Stimulated activated naive CD8-positive, alpha-beta T cell treated with anti-CD3 and anti-CD28 coated beads, Interleukin-15, Interleukin-2, amounts not matched to agents 100 ng/mL and 50 ng/mL, for 24 hours (primary cell): ENCODE measurements at regions not wholly inside any gene's neighbourhood (a gene's known extent, or its start where the extent isn't known, plus 50 kb on each side); places are given as distances from the start of the nearest gene placed in this dataset.

Source experiments
- H3K27ac Mint-ChIP-seq: one replicate; pipeline ENCODE4 v1.8.0; 2021; ENCODE audit warnings: mild to moderate bottlenecking, mixed read lengths
- H3K27me3 Mint-ChIP-seq: one replicate; pipeline ENCODE4 v1.8.0; 2021; ENCODE audit warnings: mixed read lengths
- H3K36me3 Mint-ChIP-seq: one replicate; pipeline ENCODE4 v1.8.0; 2021; ENCODE audit warnings: low read depth, mixed read lengths
- H3K4me1 Mint-ChIP-seq: one replicate; pipeline ENCODE4 v1.8.0; 2021; ENCODE audit warnings: low read depth, mixed read lengths
- H3K4me3 Mint-ChIP-seq: one replicate; pipeline ENCODE4 v1.8.0; 2021; ENCODE audit warnings: mild to moderate bottlenecking, mixed read lengths
- H3K9me3 Mint-ChIP-seq: one replicate; pipeline ENCODE4 v1.8.0; 2021; ENCODE audit warnings: mixed read lengths

DNA sequence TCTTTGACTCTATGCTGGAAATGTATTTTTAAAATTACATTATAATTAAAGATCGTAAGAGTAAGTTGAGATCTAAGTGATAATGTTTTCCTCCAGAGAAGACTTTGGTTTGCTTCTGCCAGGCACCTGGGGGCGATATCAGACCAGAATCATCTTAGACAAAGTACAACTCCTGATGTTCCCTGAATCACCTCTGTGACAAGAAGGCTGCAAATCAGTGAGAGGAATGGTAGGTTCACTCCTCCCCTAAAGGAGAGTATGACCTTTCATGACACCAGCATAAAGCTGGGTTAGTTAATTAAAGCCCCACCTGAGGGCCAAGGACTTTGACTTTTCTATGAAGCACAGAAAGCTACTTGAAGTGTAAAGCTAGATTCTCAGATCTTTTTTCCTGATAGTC is 114.4 kb upstream of the DTNA start:
- Mint-ChIP-seq H3K27ac (no peak overlapping the region), H3K9me3 (peaks cover 2% of the 10 kb centered on the region), H3K36me3 (no peaks in the 10 kb centered on the region), H3K27me3 (peaks cover 5% of the 10 kb centered on the region), H3K4me1 (no peaks in the 10 kb centered on the region), H3K4me3 (no peak overlapping the region)

DNA sequence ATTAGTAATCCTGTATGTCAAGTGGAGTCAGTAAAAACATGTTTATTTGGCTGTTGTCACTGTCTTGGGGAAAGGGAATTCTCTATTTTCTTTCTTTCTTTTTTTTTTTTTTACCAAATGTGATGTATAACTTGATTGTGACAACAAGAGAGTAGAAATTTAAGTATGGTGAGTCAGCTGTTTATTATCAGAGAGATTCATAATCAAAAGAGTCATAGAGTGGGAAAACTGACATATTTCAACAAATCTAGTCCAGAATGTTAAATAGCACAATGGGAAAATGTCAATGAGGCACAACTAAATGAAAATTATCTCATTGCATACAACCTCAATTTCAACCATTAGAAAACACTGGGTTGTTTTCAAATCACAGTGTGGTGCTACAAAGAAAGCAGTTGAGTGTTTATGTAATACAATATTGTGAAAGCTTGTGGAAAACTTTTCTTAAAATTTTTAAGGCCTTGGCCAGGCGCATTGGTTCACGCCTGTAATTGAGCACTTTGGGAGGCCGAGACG is 111.9 kb upstream of the DTNA start:
- Mint-ChIP-seq H3K36me3 (no peaks in the 10 kb centered on the region), H3K27me3 (peaks cover 5% of the 10 kb centered on the region), H3K4me1 (no peaks in the 10 kb centered on the region), H3K27ac (no peak overlapping the region), H3K9me3 (peaks cover 3% of the 10 kb centered on the region), H3K4me3 (no peak overlapping the region)

DNA sequence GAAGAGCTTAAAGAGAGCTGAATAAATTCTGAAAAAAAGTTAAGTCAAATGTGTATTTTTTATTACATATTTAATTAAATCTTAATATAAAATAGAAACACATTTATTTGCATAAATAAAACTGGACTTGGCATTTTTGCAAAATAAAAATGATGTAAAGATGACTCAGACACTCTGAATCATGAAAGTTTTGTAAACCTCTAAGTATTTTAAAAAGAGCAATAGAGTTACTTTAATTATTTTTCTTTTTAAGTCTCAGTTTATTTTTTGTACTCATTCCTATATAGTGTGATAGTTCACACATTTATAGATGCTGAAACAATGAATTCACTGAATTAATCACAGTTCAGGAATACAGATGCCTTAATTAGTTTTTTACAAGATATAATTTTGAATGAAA is 109.9 kb upstream of the DTNA start:
- Mint-ChIP-seq H3K9me3 (peaks cover 3% of the 10 kb centered on the region), H3K36me3 (no peaks in the 10 kb centered on the region), H3K4me1 (no peaks in the 10 kb centered on the region), H3K27me3 (peaks cover 5% of the 10 kb centered on the region), H3K27ac (no peak overlapping the region), H3K4me3 (no peak overlapping the region)

DNA sequence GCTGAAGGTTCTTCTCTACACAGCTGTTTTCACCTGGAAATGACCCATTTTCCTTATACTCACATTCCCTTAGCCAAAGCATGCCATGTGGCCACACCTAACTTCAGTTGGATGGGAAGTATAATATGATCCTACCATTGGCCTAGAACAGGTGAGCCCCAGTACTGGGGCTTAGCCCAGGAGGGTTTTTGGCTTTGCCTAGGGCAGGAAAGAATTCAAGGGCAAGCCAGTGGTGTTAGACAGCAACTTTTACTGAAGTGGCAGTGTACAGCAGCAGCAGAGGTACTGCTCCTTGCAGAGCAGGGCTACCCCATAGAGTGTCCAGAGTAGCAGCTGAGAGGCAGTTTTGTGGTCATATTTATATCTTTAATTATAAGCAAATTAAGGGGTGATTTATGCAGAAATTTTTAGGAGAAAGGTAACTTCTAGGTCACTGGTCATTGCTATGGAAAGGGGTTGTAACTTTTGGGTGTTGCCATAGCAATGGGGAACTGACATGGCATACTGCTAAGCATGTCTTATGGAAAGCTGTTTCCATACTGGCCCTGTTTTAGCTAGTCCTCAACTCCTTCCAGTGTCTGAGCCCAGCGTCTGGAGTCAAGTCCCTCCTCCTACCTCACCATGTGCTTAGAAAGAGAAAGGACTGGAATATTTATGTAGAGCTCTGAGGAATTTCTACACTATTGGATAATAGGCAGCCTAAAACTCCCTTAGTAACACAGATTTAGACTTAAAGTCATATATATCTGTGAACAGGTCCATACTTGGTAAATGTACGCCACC is 109.0 kb upstream of the DTNA start:
- Mint-ChIP-seq H3K4me3 (no peak overlapping the region), H3K4me1 (no peaks in the 10 kb centered on the region), H3K9me3 (peaks cover 3% of the 10 kb centered on the region), H3K27ac (no peak overlapping the region), H3K27me3 (peaks cover 5% of the 10 kb centered on the region), H3K36me3 (no peaks in the 10 kb centered on the region)

- no peaks in the 10 kb centered on the region for H3K27me3 Mint-ChIP-seq
- H3K9me3 Mint-ChIP-seq, result peaks cover 3% of the 10 kb centered on the region
Measured at GRCh38 chr18:34604591-34604990, 105.5 kb upstream of the DTNA start.

GRCh38 chr18:34606851-34607250 is 103.2 kb upstream of the DTNA start:
- Mint-ChIP-seq H3K9me3 (no peaks in the 10 kb centered on the region), H3K27ac (no peak overlapping the region), H3K4me1 (no peaks in the 10 kb centered on the region), H3K36me3 (no peaks in the 10 kb centered on the region), H3K4me3 (no peak overlapping the region), H3K27me3 (no peaks in the 10 kb centered on the region)

More at GRCh38 chr18:34604591-34604990, 105.5 kb upstream of the DTNA start:
- Mint-ChIP-seq H3K36me3 (no peaks in the 10 kb centered on the region), H3K4me1 (no peaks in the 10 kb centered on the region), H3K27ac (no peak overlapping the region), H3K4me3 (no peak overlapping the region)

- no peaks in the 10 kb centered on the region for H3K27me3 Mint-ChIP-seq
Measured at GRCh38 chr18:34608064-34608463, 102.0 kb upstream of the DTNA start.

DNA sequence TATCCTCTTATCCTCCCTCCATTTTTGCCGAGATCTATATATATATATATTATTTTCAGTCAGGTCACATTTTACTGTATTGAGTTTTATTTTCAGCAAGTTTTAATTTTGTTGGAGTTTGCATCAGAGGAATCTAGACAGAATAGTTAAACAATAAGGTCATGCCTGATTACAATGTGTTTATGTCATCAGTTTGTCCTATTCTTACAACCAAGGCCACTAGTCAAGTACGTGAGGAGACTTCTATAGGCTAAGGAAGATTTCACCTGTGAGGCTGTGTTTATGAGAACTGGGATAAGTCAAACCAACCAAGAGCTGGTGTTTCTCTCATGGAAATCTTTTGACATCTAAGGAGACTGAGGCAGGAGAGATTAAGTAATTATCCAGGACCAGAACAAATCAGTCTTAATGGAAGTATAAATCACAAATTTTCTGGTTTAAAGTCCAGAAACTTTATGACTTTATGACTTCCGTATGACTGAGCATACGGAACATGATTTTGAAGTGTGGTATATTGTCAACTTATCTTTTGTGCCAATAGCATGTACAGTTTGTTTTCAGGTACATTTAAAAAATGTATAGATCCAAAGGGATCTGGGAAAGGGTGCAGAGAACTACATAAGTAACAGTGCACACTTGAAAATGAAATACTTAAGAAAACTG is 100.0 kb upstream of the DTNA start:
- Mint-ChIP-seq H3K4me3 (no peak overlapping the region), H3K36me3 (no peaks in the 10 kb centered on the region), H3K4me1 (no peaks in the 10 kb centered on the region), H3K27me3 (no peaks in the 10 kb centered on the region), H3K9me3 (peaks cover 7% of the 10 kb centered on the region), H3K27ac (no peak overlapping the region)

More at GRCh38 chr18:34608064-34608463, 102.0 kb upstream of the DTNA start:
- H3K27ac Mint-ChIP-seq, result no peak overlapping the region
- H3K4me3 Mint-ChIP-seq, result no peak overlapping the region
- no peaks in the 10 kb centered on the region for H3K9me3 Mint-ChIP-seq
- H3K36me3 Mint-ChIP-seq, result no peaks in the 10 kb centered on the region
- no peaks in the 10 kb centered on the region for H3K4me1 Mint-ChIP-seq

DNA sequence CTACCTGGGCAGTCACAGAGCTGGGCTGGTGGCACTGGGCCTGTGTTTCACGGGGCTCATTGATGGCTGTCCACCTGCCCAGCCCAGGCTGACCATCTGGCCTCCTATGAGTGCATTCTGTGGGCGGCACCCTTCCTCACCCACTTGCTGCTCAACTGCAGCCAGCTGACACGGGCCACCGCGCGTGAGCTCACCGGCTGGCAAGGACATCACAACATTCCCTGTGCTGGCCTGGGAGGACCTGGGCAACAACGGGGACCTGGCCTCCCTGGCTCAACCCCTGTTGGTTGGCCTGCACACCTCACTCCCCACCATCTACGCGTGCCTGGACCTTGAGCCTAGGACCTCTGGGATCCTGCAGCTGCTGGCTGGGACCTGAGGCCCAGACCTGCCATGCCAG is 98.2 kb upstream of the DTNA start:
- H3K27me3 Mint-ChIP-seq, result no peaks in the 10 kb centered on the region
- peaks cover 7% of the 10 kb centered on the region for H3K9me3 Mint-ChIP-seq
- no peaks in the 10 kb centered on the region for H3K4me1 Mint-ChIP-seq
- no peak overlapping the region for H3K27ac Mint-ChIP-seq
- no peaks in the 10 kb centered on the region for H3K36me3 Mint-ChIP-seq
- no peak overlapping the region for H3K4me3 Mint-ChIP-seq

DNA sequence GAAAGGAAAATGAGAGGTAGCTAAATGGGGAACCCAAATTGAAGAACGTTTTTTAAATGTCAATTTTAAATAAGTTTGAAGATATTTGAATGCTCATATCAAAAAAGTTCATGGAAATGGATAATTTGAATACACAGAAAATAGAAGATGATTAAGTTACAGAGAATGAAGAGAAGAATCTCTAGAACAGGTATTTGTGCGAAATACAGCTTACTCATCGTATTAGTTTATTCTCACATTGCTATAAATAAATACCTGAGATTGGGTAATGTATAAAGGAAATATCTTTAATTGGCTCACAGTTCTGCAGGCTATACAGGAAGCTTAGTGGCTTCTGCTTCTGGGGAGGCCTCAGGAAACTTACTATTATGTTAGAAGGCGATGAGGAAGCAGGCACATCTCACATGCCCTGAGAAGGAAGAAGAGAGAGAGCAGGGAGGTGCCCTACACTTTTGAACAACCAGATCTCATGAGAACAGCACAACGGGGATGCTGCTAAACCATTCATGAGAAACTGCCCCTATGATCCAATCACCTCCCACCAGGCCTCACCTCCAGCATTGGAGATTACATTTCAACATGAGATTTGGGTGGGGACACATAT is 89.7 kb upstream of the DTNA start:
- H3K9me3 Mint-ChIP-seq, result peaks cover 10% of the 10 kb centered on the region
- H3K36me3 Mint-ChIP-seq, result no peaks in the 10 kb centered on the region

GRCh38 chr18:34623557-34623956 is 86.5 kb upstream of the DTNA start:
- Mint-ChIP-seq H3K4me3 (no peak overlapping the region), H3K9me3 (peaks cover 10% of the 10 kb centered on the region), H3K36me3 (no peaks in the 10 kb centered on the region), H3K4me1 (no peaks in the 10 kb centered on the region), H3K27me3 (peaks cover 3% of the 10 kb centered on the region), H3K27ac (no peak overlapping the region)

More for the DNA sequence above, 89.7 kb upstream of the DTNA start:
- H3K27ac Mint-ChIP-seq, result no peak overlapping the region
- no peaks in the 10 kb centered on the region for H3K4me1 Mint-ChIP-seq
- no peak overlapping the region for H3K4me3 Mint-ChIP-seq
- peaks cover 3% of the 10 kb centered on the region for H3K27me3 Mint-ChIP-seq

DNA sequence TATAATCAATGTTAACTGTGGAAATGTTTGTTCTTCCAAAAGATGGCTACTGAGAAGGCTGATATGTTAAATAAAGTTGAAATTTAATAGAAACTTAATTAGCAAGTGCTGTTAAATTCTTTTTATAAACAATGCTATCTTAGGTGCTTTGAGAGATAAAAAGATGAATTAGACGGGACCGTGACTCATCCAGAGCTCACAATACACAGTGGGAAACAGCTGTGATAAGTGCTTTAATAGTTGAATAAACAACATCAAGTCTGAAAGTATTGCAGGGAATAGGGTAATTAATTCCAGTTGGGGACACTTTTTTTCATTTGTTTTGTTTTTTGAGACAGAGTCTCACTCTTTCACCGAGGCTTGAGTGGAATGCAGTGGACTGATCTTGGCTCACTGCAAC is 85.5 kb upstream of the DTNA start:
- Mint-ChIP-seq H3K27ac (no peak overlapping the region), H3K4me1 (no peaks in the 10 kb centered on the region), H3K4me3 (no peak overlapping the region), H3K27me3 (peaks cover 3% of the 10 kb centered on the region), H3K36me3 (no peaks in the 10 kb centered on the region), H3K9me3 (peaks cover 5% of the 10 kb centered on the region)

DNA sequence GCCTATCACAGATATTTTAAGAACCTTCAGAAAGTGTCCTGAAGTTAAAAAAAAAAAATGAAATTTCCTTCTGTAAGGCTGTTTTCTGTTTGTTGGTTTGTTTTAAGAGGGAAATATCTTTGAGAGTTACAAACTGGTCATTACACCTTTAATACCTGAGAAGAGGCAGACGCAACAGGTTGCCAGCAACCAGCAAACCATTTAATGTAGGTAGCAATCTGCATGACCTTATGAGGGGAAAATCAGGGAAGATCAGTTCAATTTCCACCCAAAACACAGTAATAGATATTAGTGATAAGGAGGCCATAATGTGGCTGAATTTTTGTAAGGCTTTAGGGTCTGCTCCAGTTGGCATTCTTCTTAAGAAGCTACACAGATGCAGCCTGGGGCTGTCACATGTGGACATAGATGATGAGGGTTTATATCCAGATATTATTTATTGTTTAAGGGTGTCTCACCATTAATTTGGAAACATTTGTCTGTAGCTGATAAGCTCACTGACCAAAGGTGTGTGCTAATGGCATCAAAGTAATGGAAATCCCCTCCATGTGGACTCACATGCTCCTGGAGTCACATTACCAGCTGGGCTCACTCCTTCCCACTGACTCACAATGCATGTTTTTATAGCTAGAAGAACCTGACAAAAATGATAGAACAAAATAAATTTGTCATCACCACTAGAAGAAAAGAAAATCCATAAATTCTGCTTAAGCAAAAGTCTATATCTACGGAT is 83.5 kb upstream of the DTNA start:
- H3K9me3 Mint-ChIP-seq, result no peaks in the 10 kb centered on the region
- H3K36me3 Mint-ChIP-seq, result no peaks in the 10 kb centered on the region
- no peaks in the 10 kb centered on the region for H3K4me1 Mint-ChIP-seq
- no peak overlapping the region for H3K4me3 Mint-ChIP-seq
- H3K27me3 Mint-ChIP-seq, result peaks cover 3% of the 10 kb centered on the region
- H3K27ac Mint-ChIP-seq, result no peak overlapping the region

GRCh38 chr18:34627137-34627920 is 82.8 kb upstream of the DTNA start:
- H3K27me3 Mint-ChIP-seq, result peaks cover 3% of the 10 kb centered on the region
- H3K4me3 Mint-ChIP-seq, result no peak overlapping the region
- no peaks in the 10 kb centered on the region for H3K9me3 Mint-ChIP-seq
- H3K4me1 Mint-ChIP-seq, result no peaks in the 10 kb centered on the region
- H3K27ac Mint-ChIP-seq, result no peak overlapping the region
- no peaks in the 10 kb centered on the region for H3K36me3 Mint-ChIP-seq
